ENCODE measurements at regions not wholly inside any gene's neighbourhood (a gene's known extent, or its start where the extent isn't known, plus 50 kb on each side); places are given as distances from the start of the nearest gene placed in this dataset.

DNA sequence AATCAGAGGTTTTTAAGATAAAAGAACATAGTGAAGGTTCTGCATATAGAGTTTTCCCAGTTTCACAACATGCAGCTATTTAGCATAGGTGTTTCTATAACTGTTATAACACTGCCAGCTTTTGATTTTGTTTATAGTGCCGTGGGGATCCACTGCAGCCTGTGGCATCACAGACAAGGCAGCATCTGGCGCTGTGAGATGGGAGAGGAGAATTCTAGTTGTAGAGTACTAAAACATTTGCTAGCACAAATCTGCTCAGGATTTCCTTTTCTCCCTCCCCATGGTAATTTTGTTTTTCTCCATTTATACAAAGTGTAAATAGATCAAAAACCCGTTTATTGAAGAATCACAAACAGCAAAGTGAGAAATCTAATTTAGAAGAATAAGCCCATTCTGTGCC, 482.8 kb upstream of the NCAM2 start:
- H3K27me3 ChIP-seq, result no peaks in the 10 kb centered on the region
- DNase-seq, result no peak
- WGBS, 2 donors, result 75 to 76% methylated on average over 3 of the region's 3 CpGs
- no peak for ATAC-seq (ENCODE audit: low FRiP score in 2 of 2)
- H3K9me3 ChIP-seq, result no peaks in the 10 kb centered on the region
- H3K27ac ChIP-seq, result no peak overlapping the region
- H3K36me3 ChIP-seq, result no peaks in the 10 kb centered on the region
- H3K4me3 ChIP-seq, result no peak overlapping the region
- TF ChIP-seq, protein P1, sequence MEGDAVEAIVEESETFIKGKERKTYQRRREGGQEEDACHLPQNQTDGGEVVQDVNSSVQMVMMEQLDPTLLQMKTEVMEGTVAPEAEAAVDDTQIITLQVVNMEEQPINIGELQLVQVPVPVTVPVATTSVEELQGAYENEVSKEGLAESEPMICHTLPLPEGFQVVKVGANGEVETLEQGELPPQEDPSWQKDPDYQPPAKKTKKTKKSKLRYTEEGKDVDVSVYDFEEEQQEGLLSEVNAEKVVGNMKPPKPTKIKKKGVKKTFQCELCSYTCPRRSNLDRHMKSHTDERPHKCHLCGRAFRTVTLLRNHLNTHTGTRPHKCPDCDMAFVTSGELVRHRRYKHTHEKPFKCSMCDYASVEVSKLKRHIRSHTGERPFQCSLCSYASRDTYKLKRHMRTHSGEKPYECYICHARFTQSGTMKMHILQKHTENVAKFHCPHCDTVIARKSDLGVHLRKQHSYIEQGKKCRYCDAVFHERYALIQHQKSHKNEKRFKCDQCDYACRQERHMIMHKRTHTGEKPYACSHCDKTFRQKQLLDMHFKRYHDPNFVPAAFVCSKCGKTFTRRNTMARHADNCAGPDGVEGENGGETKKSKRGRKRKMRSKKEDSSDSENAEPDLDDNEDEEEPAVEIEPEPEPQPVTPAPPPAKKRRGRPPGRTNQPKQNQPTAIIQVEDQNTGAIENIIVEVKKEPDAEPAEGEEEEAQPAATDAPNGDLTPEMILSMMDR (IDR thresholded peaks at IDR 0.05), result no peak
- TF ChIP-seq EP300 (IDR thresholded peaks at IDR 0.05) (no peak), POLR2AphosphoS5 (IDR thresholded peaks at IDR 0.05) (no peak), POLR2A (IDR thresholded peaks at IDR 0.05) (no peak)
- no peaks in the 10 kb centered on the region for H3K4me1 ChIP-seq

DNA sequence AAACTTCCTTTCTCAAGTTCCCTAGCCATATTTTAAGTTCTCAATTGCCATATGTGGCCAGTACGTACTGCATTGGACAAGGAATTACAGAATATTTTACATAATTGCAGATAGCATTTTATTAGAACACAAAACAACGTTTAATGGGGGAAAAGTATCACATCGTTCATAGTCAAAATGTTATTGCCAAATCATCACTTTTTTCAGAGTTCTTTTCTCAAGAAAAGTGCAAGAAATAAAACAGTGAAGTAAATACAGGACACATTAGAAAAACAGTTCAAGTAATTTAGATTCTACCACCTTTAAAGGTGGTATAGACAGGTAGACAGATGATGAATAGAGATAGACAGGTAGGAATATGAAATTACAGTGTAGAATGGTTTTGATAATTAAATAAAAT, 479.1 kb upstream of the NCAM2 start:
- Histone ChIP-seq H3K27ac (no peak overlapping the region), H3K4me3 (no peak overlapping the region), H3K4me1 (no peaks in the 10 kb centered on the region), H3K9me3 (no peaks in the 10 kb centered on the region), H3K36me3 (no peaks in the 10 kb centered on the region), H3K27me3 (no peaks in the 10 kb centered on the region)
- ATAC-seq (ENCODE audit: low FRiP score in 2 of 2), result no peak
- 86 to 90% methylated on average over 3 of the region's 3 CpGs for WGBS, 2 donors
- no peak for DNase-seq
- TF ChIP-seq POLR2A (IDR thresholded peaks at IDR 0.05) (no peak), POLR2AphosphoS5 (IDR thresholded peaks at IDR 0.05) (no peak), EP300 (IDR thresholded peaks at IDR 0.05) (no peak)
- TF ChIP-seq, protein P1 (IDR thresholded peaks at IDR 0.05), result no peak

DNA sequence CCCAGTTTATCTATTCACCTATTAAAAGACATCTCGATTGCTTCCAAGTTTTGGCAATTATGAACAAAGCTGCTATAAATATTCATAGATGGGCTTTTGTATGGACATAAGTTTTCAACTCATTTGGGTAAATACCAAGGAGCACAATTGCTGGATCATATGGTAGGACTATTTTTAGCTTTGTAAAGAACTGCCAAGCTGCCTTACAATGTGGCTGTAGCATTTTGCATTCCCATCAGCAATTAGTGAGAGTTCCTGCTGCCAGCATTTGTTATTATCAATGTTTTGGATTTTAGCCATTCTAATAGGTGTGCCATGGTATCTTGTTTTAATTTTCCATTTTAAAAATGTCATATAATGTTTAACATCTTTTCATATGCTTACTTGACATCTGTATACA, 475.6 kb upstream of the NCAM2 start:
- ATAC-seq (ENCODE audit: low FRiP score in 2 of 2) (no peak), DNase-seq (no peak)
- H3K36me3 ChIP-seq, result no peaks in the 10 kb centered on the region
- H3K9me3 ChIP-seq, result no peaks in the 10 kb centered on the region
- no peaks in the 10 kb centered on the region for H3K4me1 ChIP-seq
- WGBS, 2 donors, result 74 to 77% methylated on average over 1 of the region's 1 CpG
- TF ChIP-seq POLR2A (IDR thresholded peaks at IDR 0.05), result no peak
- TF ChIP-seq EP300 (IDR thresholded peaks at IDR 0.05), result no peak
- TF ChIP-seq, protein P1 (IDR thresholded peaks at IDR 0.05), result no peak
- no peak for TF ChIP-seq POLR2AphosphoS5 (IDR thresholded peaks at IDR 0.05)
- no peak overlapping the region for H3K4me3 ChIP-seq
- no peak overlapping the region for H3K27ac ChIP-seq
- H3K27me3 ChIP-seq, result no peaks in the 10 kb centered on the region

DNA sequence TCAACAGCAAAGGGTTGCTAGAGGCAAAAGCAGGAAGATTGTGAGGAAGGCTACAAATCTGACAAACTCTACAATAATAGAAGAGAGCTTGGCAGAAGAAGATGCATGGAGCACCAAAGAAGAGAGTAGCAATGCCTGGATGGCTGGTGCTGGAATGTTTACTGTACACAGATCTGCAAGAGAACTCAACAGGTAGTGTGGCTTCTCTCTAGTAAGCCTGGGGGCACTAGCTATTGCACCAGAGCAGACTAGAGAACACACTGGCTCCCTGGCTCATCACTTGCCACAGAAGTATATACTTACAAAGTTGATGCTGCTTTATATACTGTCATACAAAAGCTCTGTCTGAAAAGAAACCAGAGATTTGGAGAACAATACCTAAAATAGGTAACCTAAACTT, 475.0 kb upstream of the NCAM2 start:
- ATAC-seq (ENCODE audit: low FRiP score in 2 of 2) (no peak), DNase-seq (no peak)
- Histone ChIP-seq H3K4me3 (no peak overlapping the region), H3K4me1 (no peaks in the 10 kb centered on the region), H3K36me3 (no peaks in the 10 kb centered on the region), H3K9me3 (no peaks in the 10 kb centered on the region), H3K27ac (no peak overlapping the region), H3K27me3 (no peaks in the 10 kb centered on the region)
- TF ChIP-seq POLR2A (IDR thresholded peaks at IDR 0.05) (no peak), POLR2AphosphoS5 (IDR thresholded peaks at IDR 0.05) (no peak), EP300 (IDR thresholded peaks at IDR 0.05) (no peak)
- TF ChIP-seq, protein P1 (IDR thresholded peaks at IDR 0.05), result no peak

DNA sequence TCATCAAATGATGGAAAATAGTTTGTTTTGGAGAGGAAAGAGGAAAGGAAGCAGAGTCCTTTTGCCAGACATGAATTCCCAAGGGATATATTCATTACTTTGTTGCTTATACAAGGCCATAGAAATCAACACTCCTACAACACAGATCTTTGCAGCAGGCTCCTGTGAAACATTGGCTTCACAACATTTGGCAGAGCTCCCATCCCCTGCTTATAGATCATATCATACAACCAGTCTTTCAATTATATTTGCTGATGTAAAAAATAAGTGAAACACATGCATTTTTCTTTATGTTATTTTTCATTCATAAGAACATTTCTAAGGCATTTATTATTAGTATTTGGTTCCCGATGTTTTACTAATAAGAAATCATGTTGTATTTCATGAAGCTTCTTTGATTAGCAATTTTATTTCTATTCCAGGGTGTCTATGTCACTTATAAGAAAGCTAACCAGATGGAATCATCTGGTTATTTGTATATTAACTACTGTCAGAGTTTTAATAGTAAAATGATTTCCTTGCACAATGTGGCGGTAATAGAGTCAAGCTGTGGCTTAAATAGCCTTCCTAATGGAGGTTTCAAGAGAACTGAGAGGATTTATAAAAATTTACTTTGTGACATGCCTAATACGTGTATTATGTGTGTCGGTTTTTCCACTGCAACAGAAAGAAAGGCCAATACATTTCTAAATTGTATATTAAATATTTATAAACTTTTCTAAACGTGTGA, 470.3 kb upstream of the NCAM2 start:
- 67 to 69% methylated on average over 5 of the region's 5 CpGs for WGBS, 2 donors
- DNase-seq, result no peak
- Histone ChIP-seq H3K4me1 (no peaks in the 10 kb centered on the region), H3K36me3 (no peaks in the 10 kb centered on the region), H3K4me3 (no peak overlapping the region), H3K27ac (no peak overlapping the region), H3K27me3 (no peaks in the 10 kb centered on the region), H3K9me3 (no peaks in the 10 kb centered on the region)
- no peak for ATAC-seq (ENCODE audit: low FRiP score in 2 of 2)
- TF ChIP-seq EP300 (IDR thresholded peaks at IDR 0.05) (no peak), POLR2A (IDR thresholded peaks at IDR 0.05) (no peak), POLR2AphosphoS5 (IDR thresholded peaks at IDR 0.05) (no peak)
- TF ChIP-seq, protein P1 (IDR thresholded peaks at IDR 0.05), result no peak
